ENCODE measurements at regions not wholly inside any gene's neighbourhood (a gene's known extent, or its start where the extent isn't known, plus 50 kb on each side); places are given as distances from the start of the nearest gene placed in this dataset.
A peak's percentile ranks its signal among the peaks of the same experiment; 100 is the strongest.

- DNase-seq = no peak
Observed at GRCh38 chr3:74347563-74348268, 266.7 kb downstream of the CNTN3 start.

GRCh38 chr3:74346896-74347295 is 267.6 kb downstream of the CNTN3 start:
- DNase-seq = no peak

- no peak for DNase-seq
Observed at GRCh38 chr3:74345701-74346100, 268.8 kb downstream of the CNTN3 start.

- no peak for DNase-seq
Observed at GRCh38 chr3:74344865-74345440, 269.5 kb downstream of the CNTN3 start.

- DNase-seq = no peak
Observed at GRCh38 chr3:74343391-74343790, 271.1 kb downstream of the CNTN3 start.

GRCh38 chr3:74338998-74339397 is 275.5 kb downstream of the CNTN3 start:
- no peak for DNase-seq

GRCh38 chr3:74332165-74332564 is 282.3 kb downstream of the CNTN3 start:
- no peak for DNase-seq

- DNase-seq = no peak
Observed at GRCh38 chr3:74331711-74332110, 282.7 kb downstream of the CNTN3 start.

GRCh38 chr3:74329096-74329495 is 285.4 kb downstream of the CNTN3 start:
- DNase-seq = no peak

- no peak for DNase-seq
Observed at GRCh38 chr3:74328435-74328834, 286.0 kb downstream of the CNTN3 start.

GRCh38 chr3:74315291-74315690 is 299.2 kb downstream of the CNTN3 start:
- no peak for DNase-seq

- no peak for DNase-seq
Observed at GRCh38 chr3:74314696-74315095, 299.8 kb downstream of the CNTN3 start.

- DNase-seq = no peak
Observed at GRCh38 chr3:74309716-74310115, 304.7 kb downstream of the CNTN3 start.

GRCh38 chr3:74304424-74304823 is 310.0 kb downstream of the CNTN3 start:
- DNase-seq = no peak

- DNase-seq = no peak
Observed at GRCh38 chr3:74303711-74304110, 310.7 kb downstream of the CNTN3 start.

GRCh38 chr3:74302969-74303368 is 311.5 kb downstream of the CNTN3 start:
- no peak for DNase-seq

GRCh38 chr3:74302281-74302680 is 312.2 kb downstream of the CNTN3 start:
- DNase-seq = no peak

GRCh38 chr3:74301056-74301455 is 313.4 kb downstream of the CNTN3 start:
- peak in 1 of 14 donors; percentile 33 for DNase-seq

GRCh38 chr3:74295479-74295878 is 319.0 kb downstream of the CNTN3 start:
- no peak for DNase-seq

- no peak for DNase-seq
Observed at GRCh38 chr3:74288761-74289160, 325.7 kb downstream of the CNTN3 start.

- no peak for DNase-seq
Observed at GRCh38 chr3:74287557-74287956, 326.9 kb downstream of the CNTN3 start.

GRCh38 chr3:74282202-74282601 is 332.3 kb downstream of the CNTN3 start:
- no peak for DNase-seq

- DNase-seq = no peak
Observed at GRCh38 chr3:74281705-74282104, 332.8 kb downstream of the CNTN3 start.

GRCh38 chr3:74273555-74274402 is 340.7 kb downstream of the CNTN3 start:
- no peak for DNase-seq

All from C1 segment of cervical spinal cord (tissue), 14 donors.